CD4-positive, alpha-beta T cell treated with Interferon alpha-2 for 1 hour (primary cell): ENCODE measurements at regions not wholly inside any gene's neighbourhood (a gene's known extent, or its start where the extent isn't known, plus 50 kb on each side); places are given as distances from the start of the nearest gene placed in this dataset.

Experiments
- DNase-seq, 2 donors: peaks; one replicate each; pipeline ENCODE4 v3.0.0-alpha.2; 2020 to 2022

DNA sequence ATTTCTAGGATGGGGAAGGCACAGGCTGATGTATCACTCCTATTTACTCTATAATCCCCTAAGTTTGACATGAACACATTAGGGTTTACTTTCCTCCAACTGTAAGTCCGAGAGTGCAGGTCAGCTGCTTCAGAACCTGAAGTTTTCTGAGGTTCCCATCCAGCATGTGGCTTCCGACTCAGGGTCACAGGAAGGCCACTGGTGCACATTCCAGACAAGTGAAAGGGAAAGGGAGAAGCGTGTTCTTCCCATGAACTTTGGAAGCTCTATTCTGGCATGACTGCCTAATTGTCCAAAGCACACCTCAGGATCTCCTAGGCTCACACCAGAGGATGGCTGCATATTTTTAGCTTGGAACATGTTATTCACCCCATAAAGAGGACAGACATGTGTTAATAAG is 602.6 kb downstream of the SEMA5A start:
- DNase-seq: no peak

DNA sequence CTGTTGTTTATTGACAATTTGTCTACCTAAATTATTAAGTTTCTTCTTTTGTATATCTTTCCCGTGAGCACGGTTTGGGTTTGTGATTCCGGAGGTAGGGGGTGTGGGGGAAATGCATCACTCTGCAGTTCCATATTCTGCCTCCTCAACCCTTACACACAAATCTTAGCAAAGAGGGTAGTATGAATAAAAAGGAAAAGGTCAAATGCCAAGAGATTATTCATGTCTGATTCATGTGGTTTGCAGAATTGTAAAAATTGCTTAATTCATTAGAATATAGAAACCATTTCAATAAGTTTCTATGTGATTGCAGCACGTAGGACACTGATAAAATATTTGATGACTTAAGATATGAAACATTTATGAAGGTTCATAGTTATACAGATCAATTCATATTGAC is 601.9 kb downstream of the SEMA5A start:
- no peak for DNase-seq

DNA sequence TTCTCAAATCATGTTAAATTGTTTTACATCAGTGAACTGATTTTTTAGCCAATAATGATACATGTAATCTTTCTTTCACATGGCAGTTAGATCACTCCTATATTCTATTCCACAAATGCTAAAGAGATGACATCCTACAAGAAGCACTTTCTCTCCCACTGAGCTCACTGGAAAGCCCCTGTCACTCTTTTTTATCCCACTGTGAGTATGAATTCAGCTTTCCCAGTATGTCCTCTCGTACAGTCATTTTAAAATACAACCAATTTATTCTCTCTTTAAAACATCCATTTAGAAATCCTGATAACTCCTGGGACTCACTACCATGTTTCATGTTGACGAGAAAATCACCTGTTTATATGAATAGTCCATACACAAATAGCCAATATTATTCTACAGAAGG is 599.9 kb downstream of the SEMA5A start:
- no peak for DNase-seq

DNA sequence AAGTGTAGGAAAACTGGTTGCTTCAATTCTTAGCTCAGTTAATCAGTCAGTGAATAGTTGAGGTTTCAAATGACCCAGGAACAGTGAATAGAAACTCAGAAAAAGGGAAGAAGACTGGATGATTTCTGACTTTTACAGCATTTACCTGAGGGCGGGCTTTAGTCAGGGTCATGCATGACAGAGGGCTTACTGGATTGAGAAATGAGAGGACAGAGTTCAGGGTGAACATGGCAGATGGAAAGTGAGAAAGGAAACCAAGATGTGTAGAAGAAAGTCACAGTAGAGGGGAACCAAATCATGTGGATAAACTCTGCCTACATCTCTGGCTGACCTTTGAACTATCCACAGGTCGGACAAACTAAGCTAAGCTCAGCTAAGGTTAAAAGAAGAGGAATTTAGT is 596.0 kb downstream of the SEMA5A start:
- DNase-seq: no peak

DNA sequence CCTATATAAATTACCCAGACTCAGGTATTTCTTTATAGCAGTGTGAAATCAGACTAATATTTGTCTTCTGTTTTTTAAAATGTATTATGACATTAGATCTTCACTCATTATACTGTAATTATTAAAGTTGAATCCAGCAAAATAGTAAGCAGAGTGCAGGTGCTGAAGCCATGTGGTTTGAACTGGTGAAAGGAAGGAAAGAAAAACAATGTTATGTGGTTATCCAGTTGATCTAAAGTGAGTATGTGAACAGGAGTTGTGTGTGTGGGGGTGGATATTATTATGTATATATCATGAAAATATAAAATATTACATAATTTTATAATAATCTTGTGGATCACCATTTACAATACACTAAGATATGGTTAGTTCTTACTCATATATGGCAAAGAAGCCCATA is 593.7 kb downstream of the SEMA5A start:
- DNase-seq: no peak

DNA sequence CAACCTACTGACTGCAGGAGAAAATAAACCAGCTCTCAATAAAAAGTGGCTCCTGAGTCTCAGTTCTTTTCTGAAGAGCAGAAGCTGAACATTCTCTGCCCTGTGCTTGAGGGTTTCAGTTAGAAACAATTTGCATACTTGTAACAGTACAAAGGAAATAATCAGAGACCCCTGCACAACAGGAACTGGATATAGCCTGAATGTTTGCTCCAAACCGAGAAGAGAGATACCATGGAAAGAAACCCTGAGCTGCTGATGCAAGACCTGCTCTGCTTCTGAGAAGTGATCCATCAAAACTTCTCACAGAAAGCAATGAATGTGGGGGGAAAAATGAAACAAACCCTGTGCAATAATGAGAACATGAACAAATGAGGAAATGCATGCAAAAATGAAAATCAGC is 592.9 kb downstream of the SEMA5A start:
- DNase-seq: no peak

DNA sequence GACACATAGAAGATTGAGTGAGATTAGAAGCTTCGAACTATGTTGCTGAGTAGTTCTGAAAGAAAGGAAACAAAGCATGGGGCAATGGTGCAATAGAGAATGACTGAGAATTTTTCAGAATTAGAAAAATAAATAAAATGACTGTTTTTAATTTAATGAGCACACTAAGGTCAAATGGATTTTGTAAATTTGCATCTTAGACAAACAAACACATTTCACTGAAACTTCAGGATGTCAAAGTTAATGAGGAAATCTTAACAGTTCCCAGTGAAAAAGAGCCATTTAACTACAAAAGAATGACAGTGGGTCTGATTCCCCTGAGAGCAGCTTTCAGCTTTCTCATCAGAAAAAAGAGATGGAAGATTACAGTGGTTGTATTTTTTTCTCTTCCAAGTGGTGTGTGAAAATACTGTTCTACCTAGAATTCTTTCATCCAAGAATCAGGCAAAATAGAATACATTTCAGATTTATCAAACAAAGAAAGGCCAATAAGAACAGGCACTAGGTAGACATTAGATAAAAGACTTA is 591.9 kb downstream of the SEMA5A start:
- no peak for DNase-seq

DNA sequence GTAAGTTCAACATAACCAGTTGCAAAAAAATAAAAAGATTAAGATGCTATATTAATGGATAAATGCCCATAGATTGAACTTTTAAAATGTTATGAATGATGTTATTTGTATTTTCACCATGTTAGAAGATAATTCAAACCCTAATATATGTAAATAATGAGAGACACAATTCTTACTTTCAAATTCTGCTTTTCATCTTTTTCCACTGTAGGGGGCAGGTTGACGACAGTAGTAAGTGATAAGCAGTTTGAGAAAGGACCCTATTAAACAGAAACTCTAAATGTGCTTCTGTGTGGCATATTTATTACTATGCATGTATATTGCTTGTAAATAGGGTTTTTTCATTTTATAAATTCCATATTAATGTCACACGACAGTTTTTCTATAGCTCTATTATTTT is 591.1 kb downstream of the SEMA5A start:
- DNase-seq: no peak

DNA sequence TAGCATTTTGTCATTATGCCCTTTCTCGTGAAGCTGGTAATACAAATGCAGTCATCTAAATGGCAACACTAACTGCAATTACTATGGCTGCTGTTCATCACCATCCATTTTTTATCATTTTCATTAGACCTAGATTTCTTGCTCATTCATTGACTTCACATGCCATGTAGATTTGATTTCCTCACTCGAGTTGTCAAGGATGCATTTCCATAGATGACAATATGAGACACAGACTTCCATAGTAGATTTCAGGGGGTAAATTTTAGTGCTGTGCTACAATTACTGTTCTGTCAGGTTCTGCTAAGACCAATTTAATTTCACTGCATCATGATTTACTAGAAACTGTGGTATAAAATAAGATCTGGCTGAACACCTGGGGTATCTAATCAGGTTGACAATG is 589.2 kb downstream of the SEMA5A start:
- DNase-seq: no peak

DNA sequence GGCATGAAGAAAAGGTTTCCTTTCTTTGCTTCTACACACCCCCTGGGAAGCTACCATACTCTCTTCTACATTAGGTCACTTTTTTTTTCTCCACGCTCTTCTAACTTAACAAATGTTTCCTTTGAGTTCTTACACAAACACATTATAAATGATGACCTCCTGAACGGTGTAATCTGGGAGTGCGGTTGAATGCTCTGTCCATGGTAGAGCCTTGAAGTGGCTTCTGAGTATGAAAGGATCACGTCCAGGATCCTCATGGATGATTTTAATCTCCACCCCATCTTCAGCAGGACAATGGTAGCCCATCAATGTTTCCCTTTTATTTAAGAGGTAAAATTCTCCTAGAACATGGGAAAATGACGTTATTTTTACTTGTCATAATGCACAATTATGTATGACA is 587.3 kb downstream of the SEMA5A start:
- no peak for DNase-seq

DNA sequence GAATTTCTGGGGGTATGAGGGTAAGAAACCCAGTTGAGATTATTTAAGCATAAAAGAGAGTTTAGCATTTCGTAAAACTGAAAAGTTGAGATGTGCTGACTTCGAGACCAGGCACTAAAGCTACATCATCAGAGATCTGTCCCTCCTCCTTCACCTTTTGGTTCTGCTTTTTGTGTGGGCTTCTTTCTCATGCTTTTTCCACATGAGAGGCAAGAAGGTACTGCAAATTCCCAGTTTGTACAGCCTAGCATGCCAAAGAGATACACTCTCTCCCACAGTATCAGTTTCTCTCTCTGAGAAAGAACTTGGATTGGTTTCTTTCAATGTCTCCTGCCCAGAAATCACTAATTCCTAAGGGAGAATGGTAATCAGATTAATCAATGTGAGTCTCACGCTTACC is 584.7 kb downstream of the SEMA5A start:
- DNase-seq: no peak

DNA sequence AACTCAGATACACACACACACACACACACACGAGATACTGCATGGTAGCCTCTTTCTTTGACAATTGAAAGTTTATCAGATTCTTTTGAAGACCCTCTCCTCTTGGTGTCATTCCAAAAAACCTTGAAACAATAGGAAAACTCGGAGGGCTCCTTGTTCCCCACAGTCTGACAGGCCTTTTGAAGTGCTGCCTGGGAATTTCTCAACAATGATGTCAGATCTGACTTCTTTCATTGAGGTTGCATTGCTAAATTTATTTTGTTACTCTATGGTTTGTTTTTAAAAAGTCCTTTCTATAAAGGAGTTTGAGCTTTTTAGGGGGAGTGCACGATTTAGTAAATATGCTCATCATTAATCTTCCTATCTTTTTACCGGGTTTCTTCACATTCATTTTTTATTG is 583.9 kb downstream of the SEMA5A start:
- DNase-seq: no peak

DNA sequence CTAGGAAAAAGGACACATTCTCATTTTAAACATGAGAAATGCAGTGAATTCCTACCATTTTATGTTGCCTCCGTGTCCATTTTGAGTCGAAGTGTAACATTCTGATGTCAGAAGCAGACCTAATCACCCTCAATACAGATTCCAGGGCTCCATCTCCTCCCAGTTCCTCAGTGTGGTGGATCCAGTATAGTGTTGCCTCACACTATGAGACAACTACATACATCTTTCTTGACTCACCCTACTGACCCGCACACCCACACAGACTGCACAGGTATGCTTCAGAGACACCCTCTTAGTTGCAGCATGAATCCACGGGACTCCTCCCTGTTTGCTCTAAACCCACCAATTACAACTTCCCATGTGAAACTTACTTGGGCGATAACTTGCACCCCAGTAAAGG is 564.9 kb downstream of the SEMA5A start:
- DNase-seq: no peak

DNA sequence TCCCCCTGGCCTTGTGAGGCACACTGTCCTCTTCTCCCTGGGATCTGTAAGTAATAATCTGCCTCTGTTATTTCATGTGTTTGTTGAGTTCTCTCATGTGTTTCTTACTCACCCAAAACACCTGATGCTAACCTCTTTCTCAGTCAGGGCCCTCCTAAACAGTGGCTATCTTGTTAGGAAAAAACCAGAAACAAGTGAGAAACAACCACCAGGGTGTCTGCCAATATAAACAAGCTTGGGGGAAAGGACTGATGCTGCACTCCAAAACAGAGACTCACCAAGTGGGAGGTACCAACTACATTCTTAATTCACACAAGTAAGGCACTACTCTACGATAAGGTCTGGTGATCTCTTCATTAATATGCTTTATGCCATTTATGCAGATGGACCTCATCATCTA is 564.4 kb downstream of the SEMA5A start:
- DNase-seq: no peak

DNA sequence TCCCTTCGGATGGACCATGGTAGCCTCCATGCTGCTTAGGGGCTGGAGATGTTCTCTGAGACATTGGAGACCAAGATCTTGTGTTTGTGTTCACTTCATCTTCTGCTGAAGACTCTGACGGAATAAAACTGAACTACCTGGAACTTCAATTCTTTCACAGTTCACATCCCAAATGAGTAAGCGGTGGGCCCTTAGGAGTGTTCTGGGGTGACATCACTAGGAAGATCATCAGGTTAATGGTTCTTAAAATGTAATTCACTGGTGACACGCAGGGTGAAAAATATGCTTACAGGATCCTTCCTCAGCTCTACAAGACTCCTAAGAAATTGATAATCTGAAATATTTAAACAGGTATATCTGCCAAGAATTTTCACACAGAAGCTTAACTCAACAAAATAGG is 561.5 kb downstream of the SEMA5A start:
- DNase-seq: no peak
